Neural cell (in vitro differentiated cells): ENCODE measurements at regions not wholly inside any gene's neighbourhood (a gene's known extent, or its start where the extent isn't known, plus 50 kb on each side); places are given as distances from the start of the nearest gene placed in this dataset.

ENCODE experiments used
- H2AFZ ChIP-seq: fragments of 200-600, 300-800 bp; sonication (generic), shearing (Covaris generic); 2 replicates; pipeline ENCODE4 v1.6.0; 2014; ENCODE audit warnings: low read depth, mild to moderate bottlenecking, antibody characterized with exemption, low read length, moderate library complexity
- H3F3A ChIP-seq: fragments of 200-600 bp; shearing (Covaris generic); 2 replicates; pipeline ENCODE4 v1.6.1; 2016; ENCODE audit warnings: mild to moderate bottlenecking, moderate library complexity, mixed read lengths, antibody characterized with exemption, low read length; ENCODE audit not compliant: insufficient read depth, poor library complexity, severe bottlenecking
- H3K27ac ChIP-seq: fragments of 200-600, 300-800 bp; sonication (generic), shearing (Covaris generic); 2 replicates; pipeline ENCODE4 v1.5.1; 2014; ENCODE audit warnings: mild to moderate bottlenecking, low read length, moderate library complexity
- H3K27me3 ChIP-seq: fragments of 300-800, 200-600 bp; sonication (generic), shearing (Covaris generic); 2 replicates; pipeline ENCODE4 v1.6.0; 2014; ENCODE audit warnings: mild to moderate bottlenecking, low read depth, low read length, moderate library complexity; ENCODE audit not compliant: insufficient read depth
- H3K36me3 ChIP-seq: fragments of 300-800, 200-600 bp; sonication (generic), shearing (Covaris generic); 2 replicates; pipeline ENCODE4 v1.5.1; 2014; ENCODE audit warnings: mild to moderate bottlenecking, antibody characterized with exemption, low read length, moderate library complexity; ENCODE audit not compliant: insufficient read depth
- H3K4me2 ChIP-seq: fragments of 300-800, 200-600 bp; sonication (generic), shearing (Covaris generic); 2 replicates; pipeline ENCODE4 v1.6.0; 2014; ENCODE audit warnings: mild to moderate bottlenecking, low read length
- H3K4me3 ChIP-seq: fragments of 300-800, 200-600 bp; sonication (generic), shearing (Covaris generic); 2 replicates; pipeline ENCODE4 v1.5.1; 2014; ENCODE audit warnings: mild to moderate bottlenecking, low read length, moderate library complexity
- H3K79me2 ChIP-seq: fragments of 200-600 bp; shearing (Covaris generic); replicated peaks from 2 replicates; pipeline ENCODE4 v1.6.0; 2014; ENCODE audit warnings: mild to moderate bottlenecking, low read length, moderate library complexity; ENCODE audit not compliant: insufficient read depth
- H3K9ac ChIP-seq: fragments of 300-800, 200-600 bp; sonication (generic), shearing (Covaris generic); 2 replicates; pipeline ENCODE4 v1.6.1; 2016; ENCODE audit warnings: mild to moderate bottlenecking, low read length, mixed read lengths
- H3K9me2 ChIP-seq: fragments of 200-600 bp; shearing (Covaris generic); 2 replicates; pipeline ENCODE4 v1.6.1; 2016; ENCODE audit warnings: mild to moderate bottlenecking, low read length, mixed read lengths; ENCODE audit not compliant: insufficient read depth
- H3K9me3 ChIP-seq: fragments of 200-600, 300-800 bp; sonication (generic), shearing (Covaris generic); 2 replicates; pipeline ENCODE4 v1.6.1; 2016; ENCODE audit warnings: mild to moderate bottlenecking, mixed run types, low read length, moderate library complexity, mixed read lengths
- H4K20me1 ChIP-seq: fragments of 200-600 bp; shearing (Covaris generic); 2 replicates; pipeline ENCODE4 v1.6.1; 2016; ENCODE audit warnings: mild to moderate bottlenecking, mixed run types; ENCODE audit not compliant: insufficient read depth
- CTCF ChIP-seq: fragments of 450-650 bp; IDR thresholded peaks from 2 replicates; pipeline ENCODE4 v1.5.1; 2014; ENCODE audit warnings: antibody characterized with exemption, mild to moderate bottlenecking, moderate library complexity; ENCODE audit not compliant: poor library complexity, severe bottlenecking
- EP300 ChIP-seq: fragments of 450-650 bp; conservative IDR thresholded peaks from 2 replicates; pipeline ENCODE4 v1.6.1; 2014; ENCODE audit warnings: antibody characterized with exemption, mild to moderate bottlenecking, moderate library complexity; ENCODE audit not compliant: poor library complexity, severe bottlenecking
- EZH2 ChIP-seq: fragments of 200-600, 300-800 bp; shearing (Covaris generic), sonication (generic); IDR thresholded peaks from 2 replicates; pipeline ENCODE4 v1.6.1; 2014; ENCODE audit warnings: antibody characterized with exemption, low read length, borderline replicate concordance, mild to moderate bottlenecking; ENCODE audit not compliant: insufficient read depth, poor library complexity, severe bottlenecking
- MXI1 ChIP-seq: fragments of 450-650 bp; conservative IDR thresholded peaks from 2 replicates; pipeline ENCODE4 v1.6.1; 2014; ENCODE audit warnings: antibody characterized with exemption, mild to moderate bottlenecking; ENCODE audit not compliant: poor library complexity, severe bottlenecking
- POLR2AphosphoS5 ChIP-seq: IDR thresholded peaks from 2 replicates; pipeline ENCODE4 v1.6.1; 2012
- RAD21 ChIP-seq: fragments of 450-650 bp; conservative IDR thresholded peaks from 2 replicates; pipeline ENCODE4 v1.6.1; 2014; ENCODE audit warnings: antibody characterized with exemption, mild to moderate bottlenecking, moderate library complexity
- SMC3 ChIP-seq: fragments of 450-650 bp; conservative IDR thresholded peaks from 2 replicates; pipeline ENCODE4 v1.6.1; 2014; ENCODE audit warnings: antibody characterized with exemption, mild to moderate bottlenecking, moderate library complexity; ENCODE audit not compliant: poor library complexity
- TAF1 ChIP-seq: IDR thresholded peaks from 2 replicates; pipeline ENCODE4 v1.6.1; 2012; ENCODE audit warnings: low read depth
- TF ChIP-seq, protein P1 (sequence below): IDR thresholded peaks from 2 replicates; pipeline ENCODE4 v1.6.1; 2012; ENCODE audit warnings: borderline replicate concordance

GRCh38 chr15:37820380-37821128 is 113.9 kb upstream of the TMCO5A start:
- Histone ChIP-seq H3K79me2 (peaks cover 7% of the 10 kb centered on the region), H2AFZ (no peak overlapping the region), H3K27ac (peak overlapping the region; percentile 95), H3K4me2 (no peak overlapping the region), H3K27me3 (no peaks in the 10 kb centered on the region), H3K9me2 (no peaks in the 10 kb centered on the region), H4K20me1 (no peaks in the 10 kb centered on the region), H3K9me3 (no peaks in the 10 kb centered on the region), H3K9ac (peak overlapping the region; percentile 50), H3K36me3 (no peaks in the 10 kb centered on the region), H3F3A (peaks cover 3% of the 10 kb centered on the region), H3K4me3 (peak overlapping the region; percentile 4)
- TF ChIP-seq SMC3 (peak; percentile 18), MXI1 (no peak), CTCF (no peak), POLR2AphosphoS5 (peak; percentile 50), EZH2 (no peak), EP300 (peak; percentile 79), TAF1 (peak; percentile 16), RAD21 (no peak)
- TF ChIP-seq, protein P1, sequence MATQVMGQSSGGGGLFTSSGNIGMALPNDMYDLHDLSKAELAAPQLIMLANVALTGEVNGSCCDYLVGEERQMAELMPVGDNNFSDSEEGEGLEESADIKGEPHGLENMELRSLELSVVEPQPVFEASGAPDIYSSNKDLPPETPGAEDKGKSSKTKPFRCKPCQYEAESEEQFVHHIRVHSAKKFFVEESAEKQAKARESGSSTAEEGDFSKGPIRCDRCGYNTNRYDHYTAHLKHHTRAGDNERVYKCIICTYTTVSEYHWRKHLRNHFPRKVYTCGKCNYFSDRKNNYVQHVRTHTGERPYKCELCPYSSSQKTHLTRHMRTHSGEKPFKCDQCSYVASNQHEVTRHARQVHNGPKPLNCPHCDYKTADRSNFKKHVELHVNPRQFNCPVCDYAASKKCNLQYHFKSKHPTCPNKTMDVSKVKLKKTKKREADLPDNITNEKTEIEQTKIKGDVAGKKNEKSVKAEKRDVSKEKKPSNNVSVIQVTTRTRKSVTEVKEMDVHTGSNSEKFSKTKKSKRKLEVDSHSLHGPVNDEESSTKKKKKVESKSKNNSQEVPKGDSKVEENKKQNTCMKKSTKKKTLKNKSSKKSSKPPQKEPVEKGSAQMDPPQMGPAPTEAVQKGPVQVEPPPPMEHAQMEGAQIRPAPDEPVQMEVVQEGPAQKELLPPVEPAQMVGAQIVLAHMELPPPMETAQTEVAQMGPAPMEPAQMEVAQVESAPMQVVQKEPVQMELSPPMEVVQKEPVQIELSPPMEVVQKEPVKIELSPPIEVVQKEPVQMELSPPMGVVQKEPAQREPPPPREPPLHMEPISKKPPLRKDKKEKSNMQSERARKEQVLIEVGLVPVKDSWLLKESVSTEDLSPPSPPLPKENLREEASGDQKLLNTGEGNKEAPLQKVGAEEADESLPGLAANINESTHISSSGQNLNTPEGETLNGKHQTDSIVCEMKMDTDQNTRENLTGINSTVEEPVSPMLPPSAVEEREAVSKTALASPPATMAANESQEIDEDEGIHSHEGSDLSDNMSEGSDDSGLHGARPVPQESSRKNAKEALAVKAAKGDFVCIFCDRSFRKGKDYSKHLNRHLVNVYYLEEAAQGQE, result peak; percentile 70

DNA sequence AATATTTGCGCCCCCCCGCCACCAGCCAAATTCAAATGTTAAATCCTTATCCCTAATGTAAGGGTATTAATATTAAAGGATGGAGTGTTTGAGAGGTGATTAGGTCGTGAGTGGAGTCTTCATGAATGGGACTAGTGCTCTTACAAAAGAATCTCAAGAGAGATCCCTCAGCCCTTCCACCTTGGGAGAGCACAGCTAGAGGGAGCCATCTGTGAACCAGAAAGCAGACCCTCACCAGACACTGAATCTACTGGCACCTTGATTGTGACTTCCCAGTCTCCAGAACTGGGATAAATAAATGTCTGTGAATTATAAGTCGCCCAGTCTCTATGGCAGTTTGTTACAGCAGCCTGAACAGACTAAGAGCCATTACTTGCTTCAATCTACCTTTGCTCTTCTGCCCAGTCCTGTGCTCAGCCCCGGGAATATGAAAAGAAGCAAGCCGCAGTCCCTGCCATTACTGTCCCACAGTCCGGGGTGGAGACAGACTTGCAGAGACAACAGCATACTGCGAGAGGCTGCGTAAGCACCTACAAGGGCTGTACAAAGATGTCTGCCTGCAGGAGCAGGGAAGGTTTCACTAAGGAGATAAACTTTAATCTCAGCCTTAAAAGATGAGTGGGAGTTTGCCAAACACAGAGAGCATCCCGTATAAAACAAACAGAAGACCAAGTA is 110.7 kb upstream of the TMCO5A start:
- H3K4me3 ChIP-seq, result no peak overlapping the region
- no peaks in the 10 kb centered on the region for H3K9me2 ChIP-seq
- H3K27me3 ChIP-seq, result no peaks in the 10 kb centered on the region
- H2AFZ ChIP-seq, result no peak overlapping the region
- no peaks in the 10 kb centered on the region for H4K20me1 ChIP-seq
- no peak overlapping the region for H3K4me2 ChIP-seq
- H3K79me2 ChIP-seq, result no peaks in the 10 kb centered on the region
- no peaks in the 10 kb centered on the region for H3K9me3 ChIP-seq
- H3K36me3 ChIP-seq, result no peaks in the 10 kb centered on the region
- TF ChIP-seq SMC3 (no peak), POLR2AphosphoS5 (no peak), EP300 (no peak), RAD21 (no peak), MXI1 (no peak), TAF1 (no peak), EZH2 (no peak), CTCF (no peak)
- TF ChIP-seq, protein P1, result no peak
- H3F3A ChIP-seq, result peaks cover 3% of the 10 kb centered on the region
- no peak overlapping the region for H3K9ac ChIP-seq
- peak overlapping the region; percentile 95 for H3K27ac ChIP-seq
